Loucy (cell line): ENCODE measurements at regions not wholly inside any gene's neighbourhood (a gene's known extent, or its start where the extent isn't known, plus 50 kb on each side); places are given as distances from the start of the nearest gene placed in this dataset.

Experiments
- EZH2phosphoT487 ChIP-seq: fragments of 200-600 bp; IDR thresholded peaks from 2 replicates; pipeline ENCODE4 v1.6.1; 2018; ENCODE audit warnings: antibody characterized with exemption, mild to moderate bottlenecking, moderate library complexity, borderline replicate concordance
- TF ChIP-seq, protein P1 (sequence below): fragments of 200-600 bp; sonication (generic); conservative IDR thresholded peaks from 2 replicates; pipeline ENCODE4 v1.5.1; 2014; ENCODE audit warnings: mild to moderate bottlenecking, antibody characterized with exemption, low read length

GRCh38 chr7:155988416-155988815, 176.2 kb upstream of the SHH start:
- TF ChIP-seq, protein P1, sequence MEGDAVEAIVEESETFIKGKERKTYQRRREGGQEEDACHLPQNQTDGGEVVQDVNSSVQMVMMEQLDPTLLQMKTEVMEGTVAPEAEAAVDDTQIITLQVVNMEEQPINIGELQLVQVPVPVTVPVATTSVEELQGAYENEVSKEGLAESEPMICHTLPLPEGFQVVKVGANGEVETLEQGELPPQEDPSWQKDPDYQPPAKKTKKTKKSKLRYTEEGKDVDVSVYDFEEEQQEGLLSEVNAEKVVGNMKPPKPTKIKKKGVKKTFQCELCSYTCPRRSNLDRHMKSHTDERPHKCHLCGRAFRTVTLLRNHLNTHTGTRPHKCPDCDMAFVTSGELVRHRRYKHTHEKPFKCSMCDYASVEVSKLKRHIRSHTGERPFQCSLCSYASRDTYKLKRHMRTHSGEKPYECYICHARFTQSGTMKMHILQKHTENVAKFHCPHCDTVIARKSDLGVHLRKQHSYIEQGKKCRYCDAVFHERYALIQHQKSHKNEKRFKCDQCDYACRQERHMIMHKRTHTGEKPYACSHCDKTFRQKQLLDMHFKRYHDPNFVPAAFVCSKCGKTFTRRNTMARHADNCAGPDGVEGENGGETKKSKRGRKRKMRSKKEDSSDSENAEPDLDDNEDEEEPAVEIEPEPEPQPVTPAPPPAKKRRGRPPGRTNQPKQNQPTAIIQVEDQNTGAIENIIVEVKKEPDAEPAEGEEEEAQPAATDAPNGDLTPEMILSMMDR, result no peak
- TF ChIP-seq EZH2phosphoT487, result no peak
